Activated B cell treated with CpG ODN at 0.5 μM for 24 hours (primary cell): ENCODE measurements at regions not wholly inside any gene's neighbourhood (a gene's known extent, or its start where the extent isn't known, plus 50 kb on each side); places are given as distances from the start of the nearest gene placed in this dataset.

ENCODE experiments used
- ATAC-seq: fragments of 200-7000 bp; cut with Tn5 transposase; one replicate; pipeline ENCODE4 v1.10.0; 2021; ENCODE audit warnings: low read depth, mild to moderate bottlenecking, moderate library complexity
- CTCF ChIA-PET: fragments of 350-600 bp; sonication (Branson Sonifier 250); formaldehyde crosslinking; loops from one replicate; lab custom pipeline; 2021; ENCODE audit warnings: antibody characterized with exemption; lab: Charles Lee
- POLR2A ChIA-PET: fragments of 350-600 bp; sonication (Branson Sonifier 250); formaldehyde crosslinking; loops from one replicate; lab custom pipeline; 2021; ENCODE audit warnings: antibody characterized with exemption; lab: Charles Lee
- DNase-seq: peaks from one replicate; pipeline ENCODE4 v3.0.0; 2022
- H3K27ac Mint-ChIP-seq: one replicate; pipeline ENCODE4 v1.8.0; 2020; ENCODE audit warnings: mixed read lengths
- H3K27me3 Mint-ChIP-seq: one replicate; pipeline ENCODE4 v1.8.0; 2021; ENCODE audit warnings: mixed read lengths
- H3K36me3 Mint-ChIP-seq: one replicate; pipeline ENCODE4 v1.8.0; 2021; ENCODE audit warnings: low read depth, mixed read lengths
- H3K4me1 Mint-ChIP-seq: one replicate; pipeline ENCODE4 v1.8.0; 2021; ENCODE audit warnings: mixed read lengths
- H3K4me3 Mint-ChIP-seq: one replicate; pipeline ENCODE4 v1.8.0; 2020; ENCODE audit warnings: mild to moderate bottlenecking, mixed read lengths
- H3K9me3 Mint-ChIP-seq: one replicate; pipeline ENCODE4 v1.8.0; 2020; ENCODE audit warnings: mixed read lengths
- CTCF ChIP-seq: fragments of 200-600 bp; IDR thresholded peaks from one replicate; pipeline ENCODE4 v1.8.0; 2022; ENCODE audit warnings: antibody characterized with exemption, mild to moderate bottlenecking
- intact Hi-C: fragments of 100-400 bp; cut with micrococcal nuclease; formaldehyde crosslinking; loops from one replicate; pipeline ENCODE4 v1.15.1; 2024

- no peak for ATAC-seq
- Mint-ChIP-seq H3K9me3 (no peaks in the 10 kb centered on the region), H3K36me3 (no peaks in the 10 kb centered on the region), H3K4me3 (no peak overlapping the region), H3K4me1 (no peaks in the 10 kb centered on the region), H3K27ac (no peak overlapping the region), H3K27me3 (peaks cover 9% of the 10 kb centered on the region)
- DNase-seq = no peak
- ChIA-PET CTCF (interaction anchor here (0.8 kb wide), 1 partner anchor 455 kb away, joined by 4 read pairs; no protein-coding TSS in a partner anchor), POLR2A (no interaction called here)
- no peak for TF ChIP-seq CTCF
- intact Hi-C loops = loop anchor here (1.0 to 10.0 kb wide), 3 partner anchors 454 to 756 kb away; no protein-coding TSS in a partner anchor
Measured at GRCh38 chr3:24640330-24640877, 145.8 kb upstream of the THRB start.

- Mint-ChIP-seq H3K9me3 (no peaks in the 10 kb centered on the region), H3K27me3 (peaks cover 9% of the 10 kb centered on the region), H3K27ac (no peak overlapping the region), H3K4me1 (no peaks in the 10 kb centered on the region), H3K4me3 (no peak overlapping the region), H3K36me3 (no peaks in the 10 kb centered on the region)
- no peak for TF ChIP-seq CTCF
- ChIA-PET CTCF (interaction anchor here (0.8 to 0.9 kb wide), 3 partner anchors 39 to 379 kb away, joined by 3 read pairs; no protein-coding TSS in a partner anchor), POLR2A (no interaction called here)
- intact Hi-C loops = loop anchor here (2.0 to 10.0 kb wide), 2 partner anchors 643 to 757 kb away; no protein-coding TSS in a partner anchor
- ATAC-seq = no peak
- DNase-seq = no peak
Measured at GRCh38 chr3:24641628-24642027, 147.0 kb upstream of the THRB start.

GRCh38 chr3:24645047-24645446 is 150.4 kb upstream of the THRB start:
- DNase-seq = no peak
- Mint-ChIP-seq H3K27me3 (peaks cover 4% of the 10 kb centered on the region), H3K4me3 (no peak overlapping the region), H3K9me3 (no peaks in the 10 kb centered on the region), H3K36me3 (no peaks in the 10 kb centered on the region), H3K4me1 (no peaks in the 10 kb centered on the region), H3K27ac (no peak overlapping the region)
- ATAC-seq = no peak
- ChIA-PET POLR2A (no interaction called here), CTCF (no interaction called here)
- no peak for TF ChIP-seq CTCF
- intact Hi-C loops = loop anchor here (10.0 kb wide), 1 partner anchor 760 kb away; no protein-coding TSS in a partner anchor

- Mint-ChIP-seq H3K4me3 (no peak overlapping the region), H3K27me3 (no peaks in the 10 kb centered on the region), H3K4me1 (no peaks in the 10 kb centered on the region), H3K9me3 (no peaks in the 10 kb centered on the region), H3K27ac (no peak overlapping the region), H3K36me3 (no peaks in the 10 kb centered on the region)
- ChIA-PET POLR2A (no interaction called here), CTCF (no interaction called here)
- ATAC-seq = no peak
- intact Hi-C loops = loop anchor here (10.0 kb wide), 1 partner anchor 762 kb away; no protein-coding TSS in a partner anchor
- no peak for DNase-seq
- no peak for TF ChIP-seq CTCF
Measured at GRCh38 chr3:24646790-24647189, 152.1 kb upstream of the THRB start.

GRCh38 chr3:24648063-24648462 is 153.4 kb upstream of the THRB start:
- intact Hi-C loops = loop anchor here (10.0 kb wide), 1 partner anchor 763 kb away; no protein-coding TSS in a partner anchor
- H3K36me3 Mint-ChIP-seq = no peaks in the 10 kb centered on the region
- H3K27me3 Mint-ChIP-seq = no peaks in the 10 kb centered on the region
- ChIA-PET POLR2A (no interaction called here), CTCF (no interaction called here)
- no peaks in the 10 kb centered on the region for H3K9me3 Mint-ChIP-seq
- no peak overlapping the region for H3K4me3 Mint-ChIP-seq
- no peak for DNase-seq
- no peak overlapping the region for H3K27ac Mint-ChIP-seq
- H3K4me1 Mint-ChIP-seq = no peaks in the 10 kb centered on the region
- ATAC-seq = no peak
- no peak for TF ChIP-seq CTCF
